Cardiac fibroblast (primary cell): ENCODE measurements at regions not wholly inside any gene's neighbourhood (a gene's known extent, or its start where the extent isn't known, plus 50 kb on each side); places are given as distances from the start of the nearest gene placed in this dataset.
A peak's percentile ranks its signal among the peaks of the same experiment; 100 is the strongest.

ENCODE experiments used
- DNase-seq, 2 donors: peaks; one replicate each; pipeline versions ENCODE4 v3.0.0 to v3.0.0-alpha.2; 2010; ENCODE audit warnings: low read depth in 2 of 2
- H3K4me3 ChIP-seq, 2 donors: replicated peaks in 1 of 2; 1 replicate in 1 of 2; 2 replicates in 1 of 2; pipeline ENCODE4 v1.5.1; 2011; ENCODE audit warnings: low read depth in 2 of 2, low read length in 2 of 2, mild to moderate bottlenecking in 2 of 2, moderate library complexity in 1 of 2
- CTCF ChIP-seq: IDR thresholded peaks from one replicate; pipeline ENCODE4 v1.5.1; 2011; ENCODE audit warnings: low read depth, mild to moderate bottlenecking, low read length, inconsistent platforms

GRCh38 chr13:74442751-74443150 is 308.5 kb upstream of the KLF12 start:
- H3K4me3 ChIP-seq: no peak overlapping the region
- no peak for TF ChIP-seq CTCF
- DNase-seq: no peak

GRCh38 chr13:74438901-74439300 is 304.7 kb upstream of the KLF12 start:
- no peak overlapping the region for H3K4me3 ChIP-seq
- peak in 1 of 2 donors; percentile 18 for DNase-seq
- TF ChIP-seq CTCF: no peak

- no peak for TF ChIP-seq CTCF
- DNase-seq: no peak
These were observed 300.6 kb upstream of the KLF12 start for GRCh38 chr13:74434782-74435181.

GRCh38 chr13:74424455-74424854 is 290.3 kb upstream of the KLF12 start:
- no peak overlapping the region for H3K4me3 ChIP-seq
- TF ChIP-seq CTCF: no peak
- no peak for DNase-seq

More at GRCh38 chr13:74434782-74435181, 300.6 kb upstream of the KLF12 start:
- H3K4me3 ChIP-seq: no peak overlapping the region

- no peak for DNase-seq
- no peak overlapping the region for H3K4me3 ChIP-seq
- no peak for TF ChIP-seq CTCF
These were observed 289.2 kb upstream of the KLF12 start for GRCh38 chr13:74423434-74423833.

- no peak for DNase-seq
- H3K4me3 ChIP-seq: no peak overlapping the region
- no peak for TF ChIP-seq CTCF
These were observed 280.3 kb upstream of the KLF12 start for GRCh38 chr13:74414458-74414857.

GRCh38 chr13:74413482-74413881 is 279.3 kb upstream of the KLF12 start:
- no peak for DNase-seq
- no peak for TF ChIP-seq CTCF
- H3K4me3 ChIP-seq: no peak overlapping the region
